ENCODE measurements at regions not wholly inside any gene's neighbourhood (a gene's known extent, or its start where the extent isn't known, plus 50 kb on each side); places are given as distances from the start of the nearest gene placed in this dataset.

DNA sequence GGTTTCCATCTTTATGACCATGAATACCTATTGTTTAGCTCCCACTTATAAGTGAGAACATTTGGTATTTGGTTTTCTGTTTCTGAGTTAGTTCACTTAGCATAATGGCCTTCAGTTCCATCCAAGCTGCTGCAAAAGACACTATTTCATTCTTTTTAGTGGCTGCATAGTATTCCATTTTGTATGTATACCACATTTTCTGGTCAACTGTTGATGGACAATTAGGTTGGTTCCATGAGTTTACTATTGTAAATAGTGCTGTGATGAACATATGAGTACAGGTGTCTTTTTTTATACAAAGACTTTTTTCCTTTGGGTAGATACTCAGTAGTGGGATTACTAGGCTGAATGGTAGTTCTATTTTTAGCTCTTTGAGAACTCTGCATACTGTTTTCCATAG, 87.8 kb upstream of the GOT2 start:
- no peak overlapping the region for H3K4me3 ChIP-seq
- no peak overlapping the region for H3K27ac ChIP-seq
- DNase-seq = no peak
- H3K27me3 ChIP-seq = no peaks in the 10 kb centered on the region
- peaks cover 0 to 4% (median 0%) of the 10 kb centered on the region in 4 donors for H3K9me3 ChIP-seq
- TF ChIP-seq EP300 (IDR thresholded peaks at IDR 0.05) (no peak), CTCF (IDR thresholded peaks at IDR 0.05) (no peak), POLR2A (IDR thresholded peaks at IDR 0.05) (no peak), POLR2AphosphoS5 (IDR thresholded peaks at IDR 0.05) (no peak)
- no peaks in the 10 kb centered on the region for H3K36me3 ChIP-seq
- intact Hi-C loops (cut with DNase I; ENCODE audit: low total_unique reads) = no loop called here
- no peaks in the 10 kb centered on the region for H3K4me1 ChIP-seq

DNA sequence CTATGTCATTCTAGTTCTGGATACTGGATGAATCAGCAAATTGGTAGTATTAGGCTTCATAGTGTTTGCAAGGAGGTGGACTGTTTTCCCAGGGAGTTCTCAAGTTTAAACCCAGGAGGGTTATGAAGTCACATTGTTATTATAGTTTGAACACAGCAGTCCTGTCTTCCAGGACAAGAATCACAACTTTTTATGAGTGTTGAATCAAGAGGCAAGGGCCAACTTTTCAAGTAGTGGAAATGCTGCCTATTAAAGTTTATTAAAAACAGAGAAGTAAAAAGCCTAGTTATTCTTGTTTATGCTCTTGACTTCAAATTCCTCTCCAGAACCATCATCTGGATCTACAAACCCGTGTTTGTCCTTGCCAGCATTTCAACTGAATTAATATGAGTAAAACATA, 86.3 kb upstream of the GOT2 start:
- Histone ChIP-seq H3K9me3 (peaks cover 0 to 4% (median 0%) of the 10 kb centered on the region in 4 donors), H3K27ac (no peak overlapping the region), H3K27me3 (no peaks in the 10 kb centered on the region), H3K4me3 (no peak overlapping the region), H3K36me3 (no peaks in the 10 kb centered on the region), H3K4me1 (no peaks in the 10 kb centered on the region)
- WGBS, 5 donors = 58 to 76% (median 68%) methylated on average over 1 of the region's 1 CpG
- TF ChIP-seq CTCF (IDR thresholded peaks at IDR 0.05) (no peak), POLR2A (IDR thresholded peaks at IDR 0.05) (no peak), EP300 (IDR thresholded peaks at IDR 0.05) (no peak), POLR2AphosphoS5 (IDR thresholded peaks at IDR 0.05) (no peak)
- intact Hi-C loops (cut with DNase I; ENCODE audit: low total_unique reads) = no loop called here
- no peak for DNase-seq

- Histone ChIP-seq H3K4me3 (no peak overlapping the region), H3K9me3 (no peaks in the 10 kb centered on the region), H3K27ac (no peak overlapping the region), H3K4me1 (peaks cover 0 to 6% (median 3%) of the 10 kb centered on the region in 4 donors), H3K36me3 (no peaks in the 10 kb centered on the region), H3K27me3 (no peaks in the 10 kb centered on the region)
- DNase-seq = no peak
- TF ChIP-seq CTCF (IDR thresholded peaks at IDR 0.05) = no peak
- intact Hi-C loops (cut with DNase I; ENCODE audit: low total_unique reads) = no loop called here
- WGBS, 5 donors = 86 to 90% (median 89%) methylated on average over 7 of the region's 7 CpGs
Measured at GRCh38 chr16:58815181-58815888, 81.2 kb upstream of the GOT2 start.

- TF ChIP-seq CTCF (IDR thresholded peaks at IDR 0.05) (peak in 5 of 7 experiments; percentile 42 to 86 (median 71)), POLR2AphosphoS5 (IDR thresholded peaks at IDR 0.05) (no peak)
- Histone ChIP-seq H3K4me3 (peak overlapping the region in 3 of 4 donors; percentile 20 to 35 (median 28)), H3K9me3 (no peaks in the 10 kb centered on the region), H3K27me3 (no peaks in the 10 kb centered on the region), H3K36me3 (no peaks in the 10 kb centered on the region), H3K27ac (no peak overlapping the region), H3K4me1 (peaks cover 0 to 6% (median 3%) of the 10 kb centered on the region in 4 donors)
- WGBS, 5 donors = 1 to 3% (median 1%) methylated on average over 12 of the region's 12 CpGs
- DNase-seq = peak; percentile 53 to 78
- intact Hi-C loops (cut with DNase I; ENCODE audit: low total_unique reads) = no loop called here
Measured at GRCh38 chr16:58814348-58814801, 80.3 kb upstream of the GOT2 start.

Measured in stomach (tissue), 8 donors.